ENCODE measurements at regions not wholly inside any gene's neighbourhood (a gene's known extent, or its start where the extent isn't known, plus 50 kb on each side); places are given as distances from the start of the nearest gene placed in this dataset.

GRCh38 chr7:85593355-85593754 lies 406.5 kb upstream of the SEMA3D start:
- TF ChIP-seq, protein P1, sequence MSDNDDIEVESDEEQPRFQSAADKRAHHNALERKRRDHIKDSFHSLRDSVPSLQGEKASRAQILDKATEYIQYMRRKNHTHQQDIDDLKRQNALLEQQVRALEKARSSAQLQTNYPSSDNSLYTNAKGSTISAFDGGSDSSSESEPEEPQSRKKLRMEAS (IDR thresholded peaks at IDR 0.05): no peak
- TF ChIP-seq EGR1 (IDR thresholded peaks at IDR 0.05; ENCODE audit: low read depth in 2 of 2) (no peak), REST (IDR thresholded peaks at IDR 0.05) (no peak), SP1 (IDR thresholded peaks at IDR 0.05) (no peak), YY1 (IDR thresholded peaks at IDR 0.05) (no peak), JUND (IDR thresholded peaks at IDR 0.05) (no peak), FOXA1 (IDR thresholded peaks at IDR 0.05) (no peak), HNF4G (IDR thresholded peaks at IDR 0.05) (no peak), GABPA (IDR thresholded peaks at IDR 0.05 in 1 of 2, conservative IDR thresholded peaks at IDR 0.05 in 1 of 2) (no peak), ATF3 (IDR thresholded peaks at IDR 0.05) (no peak), TAF1 (conservative IDR thresholded peaks at IDR 0.05) (no peak)
- TF ChIP-seq, protein P2, sequence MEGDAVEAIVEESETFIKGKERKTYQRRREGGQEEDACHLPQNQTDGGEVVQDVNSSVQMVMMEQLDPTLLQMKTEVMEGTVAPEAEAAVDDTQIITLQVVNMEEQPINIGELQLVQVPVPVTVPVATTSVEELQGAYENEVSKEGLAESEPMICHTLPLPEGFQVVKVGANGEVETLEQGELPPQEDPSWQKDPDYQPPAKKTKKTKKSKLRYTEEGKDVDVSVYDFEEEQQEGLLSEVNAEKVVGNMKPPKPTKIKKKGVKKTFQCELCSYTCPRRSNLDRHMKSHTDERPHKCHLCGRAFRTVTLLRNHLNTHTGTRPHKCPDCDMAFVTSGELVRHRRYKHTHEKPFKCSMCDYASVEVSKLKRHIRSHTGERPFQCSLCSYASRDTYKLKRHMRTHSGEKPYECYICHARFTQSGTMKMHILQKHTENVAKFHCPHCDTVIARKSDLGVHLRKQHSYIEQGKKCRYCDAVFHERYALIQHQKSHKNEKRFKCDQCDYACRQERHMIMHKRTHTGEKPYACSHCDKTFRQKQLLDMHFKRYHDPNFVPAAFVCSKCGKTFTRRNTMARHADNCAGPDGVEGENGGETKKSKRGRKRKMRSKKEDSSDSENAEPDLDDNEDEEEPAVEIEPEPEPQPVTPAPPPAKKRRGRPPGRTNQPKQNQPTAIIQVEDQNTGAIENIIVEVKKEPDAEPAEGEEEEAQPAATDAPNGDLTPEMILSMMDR (IDR thresholded peaks at IDR 0.05; ENCODE audit: low read depth, low read length, missing input control): no peak

Measured in liver (tissue), 3 donors.